T-helper 17 cell (primary cell): ENCODE measurements at regions not wholly inside any gene's neighbourhood (a gene's known extent, or its start where the extent isn't known, plus 50 kb on each side); places are given as distances from the start of the nearest gene placed in this dataset.

Source experiments
- ATAC-seq: fragments of 150-1000 bp; cut with Tn5 transposase; 2 replicates; pipeline ENCODE4 v1.10.0; 2021; ENCODE audit warnings: mild to moderate bottlenecking, moderate library complexity
- DNase-seq, 3 donors: peaks; one replicate each; pipeline versions ENCODE4 v3.0.0 to v3.0.0-alpha.2; 2020 to 2021
- H3K9me3 ChIP-seq: one replicate; pipeline ENCODE4 v1.7.0; 2013; ENCODE audit warnings: low read length, mild to moderate bottlenecking; ENCODE audit not compliant: control insufficient read depth, poor library complexity, severe bottlenecking
- H3K27ac Mint-ChIP-seq: one replicate; pipeline ENCODE4 v1.8.0; 2022; ENCODE audit warnings: mild to moderate bottlenecking, moderate library complexity, mixed read lengths
- H3K27me3 Mint-ChIP-seq: one replicate; pipeline ENCODE4 v1.8.0; 2022; ENCODE audit warnings: mixed read lengths
- H3K36me3 Mint-ChIP-seq: one replicate; pipeline ENCODE4 v1.8.0; 2022; ENCODE audit warnings: low read depth, mixed read lengths
- H3K4me1 Mint-ChIP-seq: one replicate; pipeline ENCODE4 v1.8.0; 2022; ENCODE audit warnings: mild to moderate bottlenecking, mixed read lengths
- H3K4me3 Mint-ChIP-seq: one replicate; pipeline ENCODE4 v1.8.0; 2022; ENCODE audit warnings: mild to moderate bottlenecking, moderate library complexity, mixed read lengths

DNA sequence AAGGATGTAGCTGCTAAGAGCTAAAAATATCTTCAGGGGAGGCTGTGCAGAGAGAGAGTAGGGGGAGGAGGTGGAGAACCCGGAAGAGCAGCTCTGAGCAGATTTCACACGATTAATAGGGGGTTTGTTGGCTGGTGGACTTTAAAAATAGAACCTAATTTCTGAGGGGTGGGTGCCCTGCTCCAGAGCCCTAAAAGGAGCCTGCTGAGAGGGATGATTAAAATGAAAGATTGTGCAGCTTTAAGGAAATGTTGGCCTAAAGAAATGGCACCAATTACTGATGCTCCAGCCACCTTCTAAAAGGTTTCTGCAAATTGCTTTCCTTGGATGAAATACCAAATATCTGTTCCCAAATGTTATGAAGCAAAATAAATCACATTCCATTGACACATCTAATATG lies 202.8 kb upstream of the BTBD3 start:
- ATAC-seq (no peak), DNase-seq (no peak)
- no peaks in the 10 kb centered on the region for H3K9me3 ChIP-seq
- no peak overlapping the region for H3K27ac Mint-ChIP-seq
- H3K4me1 Mint-ChIP-seq = no peaks in the 10 kb centered on the region
- H3K4me3 Mint-ChIP-seq = no peak overlapping the region
- H3K27me3 Mint-ChIP-seq = no peaks in the 10 kb centered on the region
- H3K36me3 Mint-ChIP-seq = no peaks in the 10 kb centered on the region

DNA sequence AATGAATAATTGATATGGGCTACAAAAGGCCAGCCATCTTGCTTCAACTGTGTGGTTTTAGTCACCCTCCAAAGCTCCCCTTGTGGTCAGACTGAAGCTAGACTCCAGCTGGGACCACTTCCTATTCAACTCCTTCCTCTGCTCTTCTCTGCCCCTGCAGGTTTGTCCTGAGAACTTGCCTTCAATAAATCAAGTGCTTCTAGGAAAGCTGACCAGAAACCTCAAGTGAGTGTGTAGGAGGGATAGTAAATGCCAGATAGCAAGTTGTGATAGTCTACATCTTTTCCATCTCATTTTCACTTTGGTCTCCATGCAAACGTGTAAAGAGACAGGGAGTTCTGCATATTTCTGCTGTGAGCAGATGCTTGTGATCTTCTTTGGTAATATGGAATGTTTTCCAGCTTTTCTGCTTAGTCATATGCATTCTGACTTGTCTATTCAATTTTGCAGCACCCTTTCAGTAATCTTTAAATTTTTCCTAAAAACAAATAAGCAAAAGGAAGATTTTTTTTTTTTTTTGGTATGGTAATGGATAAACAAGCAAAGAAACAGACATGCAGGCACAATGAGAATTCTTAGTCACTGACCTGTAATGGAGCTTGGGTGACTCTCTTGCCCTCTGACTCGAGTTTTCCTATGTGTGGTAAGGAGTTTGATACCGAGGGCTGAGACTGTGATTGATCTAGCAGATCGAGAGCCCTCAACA lies 201.3 kb upstream of the BTBD3 start:
- Mint-ChIP-seq H3K4me3 (no peak overlapping the region), H3K36me3 (no peaks in the 10 kb centered on the region), H3K27ac (no peak overlapping the region), H3K27me3 (no peaks in the 10 kb centered on the region), H3K4me1 (no peaks in the 10 kb centered on the region)
- H3K9me3 ChIP-seq = no peaks in the 10 kb centered on the region
- DNase-seq (no peak), ATAC-seq (no peak)

DNA sequence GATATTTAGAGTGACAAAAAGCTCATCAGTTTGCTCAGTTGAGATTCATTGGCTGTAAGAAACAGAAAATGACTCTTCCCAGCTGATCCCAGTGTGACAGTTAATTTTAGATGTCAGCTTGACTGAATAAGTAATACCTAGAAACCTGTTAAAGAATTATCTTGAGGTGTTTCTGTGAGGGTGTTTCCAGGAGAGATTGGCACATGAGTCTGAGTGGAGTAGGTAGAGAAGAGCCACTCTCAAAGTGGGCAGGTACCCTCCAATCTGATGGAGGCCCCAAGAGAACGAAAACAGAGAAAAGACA lies 200.8 kb upstream of the BTBD3 start:
- no peaks in the 10 kb centered on the region for H3K4me1 Mint-ChIP-seq
- ATAC-seq = no peak
- no peak overlapping the region for H3K27ac Mint-ChIP-seq
- no peak for DNase-seq
- no peak overlapping the region for H3K4me3 Mint-ChIP-seq
- no peaks in the 10 kb centered on the region for H3K9me3 ChIP-seq
- H3K36me3 Mint-ChIP-seq = no peaks in the 10 kb centered on the region
- no peaks in the 10 kb centered on the region for H3K27me3 Mint-ChIP-seq

DNA sequence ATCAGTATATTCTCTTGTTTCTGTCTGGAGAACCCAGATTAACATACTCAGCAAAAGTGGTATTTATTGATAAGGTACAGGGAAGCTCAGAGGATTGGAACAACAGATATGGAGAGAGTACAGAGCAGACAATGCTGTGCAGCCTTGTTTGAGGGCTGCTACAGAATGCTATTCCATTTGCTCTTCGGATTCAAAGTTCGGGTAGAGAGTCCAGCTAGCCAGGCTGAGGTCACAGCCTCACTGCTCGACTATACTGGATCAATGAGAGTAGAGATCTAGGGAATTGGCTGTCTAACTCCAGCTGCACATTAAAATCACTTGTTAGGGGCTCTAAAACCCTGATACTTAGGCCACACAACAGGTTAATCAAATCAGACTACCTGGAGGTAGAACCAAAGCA lies 200.1 kb upstream of the BTBD3 start:
- no peaks in the 10 kb centered on the region for H3K36me3 Mint-ChIP-seq
- no peak overlapping the region for H3K4me3 Mint-ChIP-seq
- no peak for ATAC-seq
- no peak overlapping the region for H3K27ac Mint-ChIP-seq
- H3K27me3 Mint-ChIP-seq = no peaks in the 10 kb centered on the region
- H3K4me1 Mint-ChIP-seq = no peaks in the 10 kb centered on the region
- DNase-seq = no peak
- H3K9me3 ChIP-seq = no peaks in the 10 kb centered on the region

DNA sequence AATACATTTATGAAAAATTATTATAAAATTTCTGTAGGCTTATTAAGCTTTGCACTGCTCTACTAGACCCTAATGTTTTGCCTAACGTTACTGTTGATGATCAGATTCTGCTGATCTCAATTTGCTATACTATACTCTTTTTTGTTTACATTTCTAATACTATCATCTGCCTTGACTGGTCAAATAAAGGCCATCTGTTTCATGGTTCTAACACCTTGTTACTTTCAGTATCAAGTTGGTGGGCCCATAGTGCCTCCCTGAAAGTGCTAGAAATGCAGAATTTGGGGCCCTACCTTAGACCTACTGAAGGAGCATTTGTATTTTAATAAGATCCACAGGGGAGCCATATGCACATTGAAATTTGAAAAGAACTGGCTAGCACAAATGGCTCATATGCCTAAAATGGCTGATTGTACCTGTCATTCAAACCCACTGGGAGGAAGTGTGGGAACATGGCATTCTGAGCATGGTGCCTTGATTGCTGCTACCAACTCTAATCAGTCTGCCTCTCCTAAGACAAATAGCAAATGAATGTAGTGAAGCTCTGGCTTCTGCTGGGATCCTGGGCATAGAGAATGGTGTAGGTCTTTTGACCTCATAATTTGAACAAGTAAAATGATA lies 199.1 kb upstream of the BTBD3 start:
- H3K9me3 ChIP-seq = no peaks in the 10 kb centered on the region
- no peaks in the 10 kb centered on the region for H3K4me1 Mint-ChIP-seq
- no peak for ATAC-seq
- no peak overlapping the region for H3K27ac Mint-ChIP-seq
- no peak for DNase-seq
- H3K36me3 Mint-ChIP-seq = no peaks in the 10 kb centered on the region
- H3K27me3 Mint-ChIP-seq = no peaks in the 10 kb centered on the region
- H3K4me3 Mint-ChIP-seq = no peak overlapping the region

DNA sequence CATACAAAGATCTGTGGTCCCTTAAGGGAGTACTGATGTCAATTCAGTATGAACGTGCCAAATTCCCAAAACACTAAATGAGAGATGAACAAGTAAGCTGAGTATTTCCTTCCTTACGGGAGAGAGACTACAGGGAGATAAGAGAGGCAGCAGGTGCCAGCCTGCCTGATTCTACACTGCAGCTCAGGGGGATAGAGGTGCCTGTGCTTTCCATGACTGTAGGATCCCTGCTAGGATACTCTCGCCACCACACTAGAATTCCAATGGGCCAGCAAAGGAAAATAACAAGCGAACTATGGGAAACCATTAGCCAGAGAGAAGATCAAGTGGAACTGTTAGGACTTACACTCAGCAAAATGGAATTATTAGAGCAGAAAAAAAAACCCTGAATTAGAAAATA lies 198.5 kb upstream of the BTBD3 start:
- H3K4me1 Mint-ChIP-seq = no peaks in the 10 kb centered on the region
- ATAC-seq = no peak
- no peak overlapping the region for H3K27ac Mint-ChIP-seq
- H3K27me3 Mint-ChIP-seq = no peaks in the 10 kb centered on the region
- no peaks in the 10 kb centered on the region for H3K9me3 ChIP-seq
- no peaks in the 10 kb centered on the region for H3K36me3 Mint-ChIP-seq
- no peak overlapping the region for H3K4me3 Mint-ChIP-seq
- no peak for DNase-seq

DNA sequence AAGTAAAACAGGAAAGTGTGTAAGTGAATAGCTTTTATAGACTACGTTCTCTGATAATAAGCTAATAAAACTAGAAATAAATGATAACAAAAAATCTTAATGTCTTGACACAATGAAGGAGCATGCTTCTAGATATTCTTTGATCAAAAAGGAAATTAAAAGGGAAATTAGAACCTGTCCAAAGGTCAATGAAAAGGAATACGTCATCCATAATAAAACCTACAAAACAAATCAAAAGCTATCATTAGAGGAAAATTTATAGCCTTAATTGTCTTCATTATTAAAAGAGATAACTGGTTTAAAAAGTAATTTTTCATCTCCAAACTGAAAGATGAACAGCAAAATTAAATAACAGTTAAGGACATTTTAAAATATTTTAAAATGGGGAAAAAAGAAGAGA lies 196.3 kb upstream of the BTBD3 start:
- H3K27ac Mint-ChIP-seq = no peak overlapping the region
- no peaks in the 10 kb centered on the region for H3K4me1 Mint-ChIP-seq
- no peak for ATAC-seq

DNA sequence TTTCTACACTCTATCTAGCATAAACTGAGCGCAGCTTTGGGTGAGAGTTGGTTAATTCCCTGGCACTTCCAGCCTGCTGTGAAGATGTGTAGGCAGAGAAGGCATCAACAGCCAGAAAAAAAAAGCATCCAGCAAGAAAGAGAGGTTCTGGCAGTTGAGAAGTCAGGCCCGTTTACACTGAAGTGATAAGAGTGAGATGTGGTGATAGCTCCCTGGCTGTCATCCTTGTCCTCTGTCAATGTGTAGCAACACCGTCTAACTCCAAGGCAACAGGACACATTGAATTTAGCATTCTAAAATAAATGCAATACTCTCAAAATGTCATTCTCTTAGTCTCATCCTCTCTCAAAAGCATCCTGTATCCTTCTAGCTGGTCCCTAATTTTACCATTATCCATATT lies 193.6 kb upstream of the BTBD3 start:
- Mint-ChIP-seq H3K4me1 (no peaks in the 10 kb centered on the region), H3K36me3 (no peaks in the 10 kb centered on the region), H3K4me3 (no peak overlapping the region), H3K27me3 (no peaks in the 10 kb centered on the region), H3K27ac (no peak overlapping the region)
- H3K9me3 ChIP-seq = no peaks in the 10 kb centered on the region
- DNase-seq = no peak
- no peak for ATAC-seq

More for the DNA sequence above, 196.3 kb upstream of the BTBD3 start:
- no peak for DNase-seq
- H3K27me3 Mint-ChIP-seq = no peaks in the 10 kb centered on the region
- H3K36me3 Mint-ChIP-seq = no peaks in the 10 kb centered on the region
- no peak overlapping the region for H3K4me3 Mint-ChIP-seq
- no peaks in the 10 kb centered on the region for H3K9me3 ChIP-seq

DNA sequence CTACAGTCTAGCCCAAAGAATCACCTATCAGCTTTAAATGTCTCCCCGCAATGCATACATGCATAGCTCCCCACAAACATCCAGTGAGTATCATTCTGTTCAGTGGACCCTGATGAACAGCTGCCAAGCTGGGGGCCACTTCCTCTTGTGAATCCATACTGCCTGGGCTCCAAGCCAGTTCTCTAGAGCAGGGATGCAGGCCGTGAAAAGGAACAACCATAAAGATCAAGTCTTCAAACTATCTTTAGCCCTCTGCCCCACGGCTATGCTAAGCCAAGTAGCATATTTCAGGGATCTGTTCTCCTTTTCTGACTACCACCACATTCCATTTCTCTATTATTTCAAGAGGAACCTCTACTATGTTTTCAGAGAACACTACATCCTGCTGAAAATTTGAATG lies 191.7 kb upstream of the BTBD3 start:
- Mint-ChIP-seq H3K36me3 (no peaks in the 10 kb centered on the region), H3K4me1 (no peaks in the 10 kb centered on the region), H3K27me3 (no peaks in the 10 kb centered on the region), H3K27ac (no peak overlapping the region), H3K4me3 (no peak overlapping the region)
- ATAC-seq = no peak
- no peak for DNase-seq
- H3K9me3 ChIP-seq = no peaks in the 10 kb centered on the region

DNA sequence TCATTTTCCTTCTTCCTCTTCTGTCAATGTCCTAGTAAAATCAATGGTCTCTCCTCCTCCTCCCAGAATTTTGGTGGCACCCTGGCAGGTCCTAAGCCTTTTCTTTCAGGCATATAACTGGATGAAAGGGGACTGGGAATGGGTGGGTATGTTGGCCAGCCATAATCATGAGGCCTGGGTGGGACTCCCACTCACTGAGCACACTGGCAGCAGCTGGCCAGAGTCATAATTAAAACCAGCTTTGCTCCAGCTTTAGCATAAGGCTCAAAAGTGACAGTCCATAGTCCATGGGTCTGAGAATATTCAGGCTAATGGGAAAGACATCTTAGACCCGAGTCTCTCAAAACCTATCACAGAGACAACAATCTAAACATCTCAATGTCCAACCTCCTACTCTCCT lies 190.0 kb upstream of the BTBD3 start:
- ATAC-seq (no peak), DNase-seq (no peak)
- Mint-ChIP-seq H3K27ac (no peak overlapping the region), H3K4me1 (no peaks in the 10 kb centered on the region), H3K4me3 (no peak overlapping the region), H3K27me3 (no peaks in the 10 kb centered on the region), H3K36me3 (no peaks in the 10 kb centered on the region)
- H3K9me3 ChIP-seq = no peaks in the 10 kb centered on the region

DNA sequence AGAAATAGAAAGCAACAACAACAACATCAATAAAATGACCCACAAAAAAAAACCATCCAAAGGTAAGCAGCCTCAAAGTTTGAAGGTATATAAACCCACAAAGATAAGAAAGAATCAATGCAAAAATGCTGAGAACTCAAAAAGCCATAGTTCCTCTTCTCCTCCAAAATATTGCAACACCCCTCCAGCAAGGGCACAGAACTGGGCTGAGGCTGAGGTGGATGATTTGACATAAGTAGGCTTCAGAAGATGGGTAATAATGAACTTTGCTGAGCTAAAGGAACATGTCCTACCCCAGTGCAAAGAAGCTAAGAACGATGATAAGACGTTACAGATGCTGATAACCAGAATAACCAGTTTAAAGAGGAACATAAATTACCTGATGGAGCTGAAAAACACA lies 188.8 kb upstream of the BTBD3 start:
- Mint-ChIP-seq H3K27me3 (no peaks in the 10 kb centered on the region), H3K27ac (no peak overlapping the region), H3K4me1 (no peaks in the 10 kb centered on the region), H3K36me3 (no peaks in the 10 kb centered on the region), H3K4me3 (no peak overlapping the region)
- ATAC-seq (no peak), DNase-seq (no peak)
- no peaks in the 10 kb centered on the region for H3K9me3 ChIP-seq

DNA sequence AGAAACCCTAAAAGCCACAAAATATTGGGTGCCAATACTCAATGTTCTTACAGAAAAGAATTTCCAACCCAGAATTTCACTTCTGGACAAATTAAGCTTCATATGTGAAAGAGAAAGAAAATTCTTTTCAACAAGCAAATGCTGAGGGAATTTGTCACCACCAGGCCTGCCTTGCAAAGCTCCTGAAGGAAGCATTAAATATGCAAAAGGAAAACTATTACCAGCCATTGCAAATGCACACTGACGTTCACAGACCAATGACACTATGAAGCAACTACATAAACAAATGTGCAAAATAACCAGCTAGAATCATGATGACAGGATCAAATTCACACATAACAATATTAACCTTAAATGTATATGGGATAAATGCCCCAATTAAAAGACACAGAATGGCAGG lies 187.9 kb upstream of the BTBD3 start:
- no peaks in the 10 kb centered on the region for H3K9me3 ChIP-seq
- DNase-seq = no peak
- H3K4me1 Mint-ChIP-seq = no peaks in the 10 kb centered on the region
- no peak overlapping the region for H3K4me3 Mint-ChIP-seq
- H3K27ac Mint-ChIP-seq = no peak overlapping the region
- H3K36me3 Mint-ChIP-seq = no peaks in the 10 kb centered on the region
- ATAC-seq = no peak
- no peaks in the 10 kb centered on the region for H3K27me3 Mint-ChIP-seq

DNA sequence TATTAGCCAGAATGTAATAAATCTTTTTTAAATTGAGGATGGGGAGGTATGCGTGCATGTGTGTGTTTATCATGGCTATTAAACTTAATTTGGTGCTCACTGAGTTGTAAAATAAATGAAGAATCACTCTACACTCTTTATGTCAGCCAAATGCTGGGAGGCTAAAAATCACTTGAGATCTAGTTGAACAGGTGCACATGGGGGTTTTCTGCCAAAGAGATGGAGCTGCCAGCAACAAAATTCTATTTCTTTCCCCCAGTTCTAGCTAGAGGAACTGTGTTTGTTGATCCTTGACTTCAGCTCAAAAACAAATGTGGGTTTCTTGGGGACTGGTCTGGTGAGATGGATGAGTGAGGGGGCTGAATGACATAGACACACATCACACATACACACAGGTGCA lies 183.3 kb upstream of the BTBD3 start:
- DNase-seq (no peak), ATAC-seq (no peak)
- H3K9me3 ChIP-seq = no peaks in the 10 kb centered on the region
- no peaks in the 10 kb centered on the region for H3K27me3 Mint-ChIP-seq
- H3K36me3 Mint-ChIP-seq = no peaks in the 10 kb centered on the region
- no peak overlapping the region for H3K4me3 Mint-ChIP-seq
- no peaks in the 10 kb centered on the region for H3K4me1 Mint-ChIP-seq
- H3K27ac Mint-ChIP-seq = no peak overlapping the region

DNA sequence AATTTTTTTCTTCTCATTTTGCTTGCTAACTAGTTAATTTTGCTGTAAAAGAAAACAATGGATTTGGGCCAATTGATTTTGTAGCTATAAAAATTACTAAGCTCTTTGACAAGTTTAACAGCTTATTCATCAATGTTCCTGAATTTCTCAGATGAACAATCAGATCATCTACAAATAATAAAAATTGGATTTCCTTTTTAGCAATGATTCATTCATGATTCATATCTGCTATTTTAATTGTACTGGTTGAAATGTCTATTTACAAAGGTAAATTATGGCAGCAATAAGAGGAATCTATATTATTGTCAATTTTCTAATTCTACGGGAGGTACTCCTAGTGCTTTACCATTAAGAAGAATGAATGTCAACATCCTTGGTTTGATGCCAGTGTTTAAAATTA lies 178.8 kb upstream of the BTBD3 start:
- no peak for ATAC-seq

More for the DNA sequence above, 178.8 kb upstream of the BTBD3 start:
- Mint-ChIP-seq H3K27ac (no peak overlapping the region), H3K27me3 (no peaks in the 10 kb centered on the region), H3K4me3 (no peak overlapping the region), H3K4me1 (no peaks in the 10 kb centered on the region), H3K36me3 (no peaks in the 10 kb centered on the region)
- no peak for DNase-seq
- no peaks in the 10 kb centered on the region for H3K9me3 ChIP-seq
